ENCODE measurements at regions not wholly inside any gene's neighbourhood (a gene's known extent, or its start where the extent isn't known, plus 50 kb on each side); places are given as distances from the start of the nearest gene placed in this dataset.

DNA sequence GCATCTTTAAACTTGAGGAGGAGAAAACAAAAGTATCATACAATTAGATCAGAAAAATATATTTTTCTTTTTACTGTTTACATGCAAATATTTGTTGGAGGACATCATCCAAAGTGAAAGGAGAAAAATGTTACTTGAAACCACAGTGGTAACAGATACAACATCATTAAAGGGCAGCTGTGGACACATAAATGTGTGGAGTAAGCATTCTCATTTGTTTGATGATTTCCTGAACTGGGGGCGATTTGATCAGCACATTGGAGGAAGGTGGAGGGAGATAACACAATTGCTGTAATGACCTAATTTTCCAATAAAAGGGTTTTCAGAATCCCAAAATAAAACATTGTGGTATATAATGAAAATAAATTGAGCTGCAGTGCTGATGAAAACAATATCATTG lies 314.5 kb upstream of the HS3ST1 start:
- DNase-seq (ENCODE audit: insufficient read length, low spot score) (no peak), FAIRE-seq (no peak)

DNA sequence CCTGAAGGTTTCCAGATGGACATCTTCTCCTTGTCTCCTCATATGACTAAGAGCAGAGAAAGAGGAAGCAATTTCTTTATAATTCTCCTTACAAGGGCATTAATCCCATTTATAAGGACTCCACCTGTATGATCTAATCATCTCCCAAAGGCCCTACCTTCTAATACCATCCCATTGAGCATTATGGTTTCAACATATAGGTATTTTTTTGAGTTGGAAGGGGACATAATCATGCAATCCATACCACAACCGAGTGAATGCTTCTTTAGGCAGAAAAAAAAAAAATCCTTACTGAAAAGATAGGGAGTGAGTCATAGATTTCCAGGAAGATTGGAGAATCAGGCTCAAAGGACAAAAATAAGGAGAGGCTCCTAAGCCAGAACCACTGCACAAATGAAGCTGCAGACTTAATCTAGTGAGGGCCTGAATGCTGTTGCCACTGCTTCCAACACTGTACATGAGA lies 312.5 kb upstream of the HS3ST1 start:
- no peak for DNase-seq (ENCODE audit: insufficient read length, low spot score)
- FAIRE-seq = no peak
- TF ChIP-seq, protein P1, sequence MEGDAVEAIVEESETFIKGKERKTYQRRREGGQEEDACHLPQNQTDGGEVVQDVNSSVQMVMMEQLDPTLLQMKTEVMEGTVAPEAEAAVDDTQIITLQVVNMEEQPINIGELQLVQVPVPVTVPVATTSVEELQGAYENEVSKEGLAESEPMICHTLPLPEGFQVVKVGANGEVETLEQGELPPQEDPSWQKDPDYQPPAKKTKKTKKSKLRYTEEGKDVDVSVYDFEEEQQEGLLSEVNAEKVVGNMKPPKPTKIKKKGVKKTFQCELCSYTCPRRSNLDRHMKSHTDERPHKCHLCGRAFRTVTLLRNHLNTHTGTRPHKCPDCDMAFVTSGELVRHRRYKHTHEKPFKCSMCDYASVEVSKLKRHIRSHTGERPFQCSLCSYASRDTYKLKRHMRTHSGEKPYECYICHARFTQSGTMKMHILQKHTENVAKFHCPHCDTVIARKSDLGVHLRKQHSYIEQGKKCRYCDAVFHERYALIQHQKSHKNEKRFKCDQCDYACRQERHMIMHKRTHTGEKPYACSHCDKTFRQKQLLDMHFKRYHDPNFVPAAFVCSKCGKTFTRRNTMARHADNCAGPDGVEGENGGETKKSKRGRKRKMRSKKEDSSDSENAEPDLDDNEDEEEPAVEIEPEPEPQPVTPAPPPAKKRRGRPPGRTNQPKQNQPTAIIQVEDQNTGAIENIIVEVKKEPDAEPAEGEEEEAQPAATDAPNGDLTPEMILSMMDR (IDR thresholded peaks at IDR 0.05; ENCODE audit: insufficient read depth, missing control alignments) = no peak

More for the DNA sequence above, 314.5 kb upstream of the HS3ST1 start:
- TF ChIP-seq, protein P1 (IDR thresholded peaks at IDR 0.05; ENCODE audit: insufficient read depth, missing control alignments) = no peak

DNA sequence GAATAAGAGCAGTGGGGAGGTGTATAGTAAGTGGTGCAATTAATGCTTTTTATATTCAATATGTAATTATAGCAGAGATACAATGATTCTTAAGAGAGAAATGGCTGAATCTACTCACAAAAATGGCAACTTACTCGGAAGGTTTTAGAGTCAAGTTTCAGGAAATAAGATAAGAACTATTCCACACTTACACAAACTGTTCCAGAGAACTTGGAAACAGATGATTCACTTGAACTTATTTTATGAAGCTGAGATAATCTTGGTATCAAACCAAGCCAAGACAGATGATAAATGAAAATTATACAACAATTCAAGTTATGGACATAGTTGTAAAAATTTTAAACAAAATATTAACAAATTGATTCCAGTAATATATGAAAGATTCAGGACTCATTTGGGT lies 311.3 kb upstream of the HS3ST1 start:
- no peak for FAIRE-seq
- TF ChIP-seq, protein P1 (IDR thresholded peaks at IDR 0.05; ENCODE audit: insufficient read depth, missing control alignments) = no peak
- DNase-seq (ENCODE audit: insufficient read length, low spot score) = no peak

DNA sequence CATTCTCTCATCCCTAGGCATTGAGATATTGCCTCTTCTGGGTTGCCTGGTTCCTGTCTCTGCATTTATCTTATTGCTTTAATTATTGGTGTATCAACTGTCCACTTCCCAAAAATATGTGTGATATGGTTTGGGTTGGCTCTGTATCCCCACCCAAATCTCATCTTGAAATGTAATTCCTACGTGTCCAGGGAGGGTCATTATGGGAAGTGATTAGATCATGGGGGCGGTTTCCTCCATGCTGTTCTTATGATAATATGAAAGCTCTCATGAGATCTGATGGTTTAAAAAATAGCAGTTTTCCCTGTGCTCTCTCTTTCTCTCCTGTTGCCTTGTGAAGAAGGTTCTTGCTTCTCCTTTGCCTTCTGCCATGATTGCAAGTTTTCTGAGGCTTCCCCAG lies 308.3 kb upstream of the HS3ST1 start:
- TF ChIP-seq, protein P1 (IDR thresholded peaks at IDR 0.05; ENCODE audit: insufficient read depth, missing control alignments) = no peak
- FAIRE-seq = no peak
- DNase-seq (ENCODE audit: insufficient read length, low spot score) = no peak

DNA sequence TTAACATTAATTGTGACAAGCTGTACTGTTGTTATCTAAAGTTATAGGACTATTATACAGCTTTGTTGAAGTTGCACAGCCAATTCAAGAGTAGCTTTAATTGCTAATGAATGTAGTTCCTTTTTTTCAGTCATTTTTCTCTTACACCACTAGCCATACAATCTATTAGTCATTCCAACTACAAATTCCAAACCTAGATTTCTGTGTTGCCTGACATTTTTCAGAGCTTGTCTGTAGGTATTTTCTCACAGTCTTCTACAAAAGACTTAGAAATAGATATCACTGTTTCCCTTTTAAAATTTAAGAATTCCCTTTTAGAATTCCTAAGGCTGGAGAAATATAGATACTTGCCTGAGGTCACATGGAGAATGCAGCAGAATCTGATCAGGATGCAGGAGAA lies 307.0 kb upstream of the HS3ST1 start:
- TF ChIP-seq, protein P1 (IDR thresholded peaks at IDR 0.05; ENCODE audit: insufficient read depth, missing control alignments) = no peak
- FAIRE-seq (no peak), DNase-seq (ENCODE audit: insufficient read length, low spot score) (no peak)

DNA sequence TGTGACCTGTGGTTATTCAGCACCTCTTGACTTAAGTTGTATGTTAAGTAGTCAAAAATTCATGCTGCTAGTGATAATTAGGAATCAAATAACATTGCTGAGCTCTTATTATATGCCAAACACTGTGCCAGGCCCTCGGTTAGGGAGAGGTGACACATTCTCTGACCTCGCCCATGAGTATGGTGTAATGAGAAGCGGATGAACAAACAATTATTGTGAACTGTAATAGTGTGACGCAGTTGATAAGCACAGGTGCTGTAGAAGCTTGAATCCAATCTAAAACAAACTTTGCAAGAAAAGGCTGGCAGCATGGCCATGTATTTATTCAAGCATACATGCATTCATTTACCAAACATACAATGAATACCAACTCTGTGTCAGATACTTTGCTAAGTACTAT lies 303.5 kb upstream of the HS3ST1 start:
- FAIRE-seq (no peak), DNase-seq (ENCODE audit: insufficient read length, low spot score) (no peak)
- TF ChIP-seq, protein P1 (IDR thresholded peaks at IDR 0.05; ENCODE audit: insufficient read depth, missing control alignments) = no peak

DNA sequence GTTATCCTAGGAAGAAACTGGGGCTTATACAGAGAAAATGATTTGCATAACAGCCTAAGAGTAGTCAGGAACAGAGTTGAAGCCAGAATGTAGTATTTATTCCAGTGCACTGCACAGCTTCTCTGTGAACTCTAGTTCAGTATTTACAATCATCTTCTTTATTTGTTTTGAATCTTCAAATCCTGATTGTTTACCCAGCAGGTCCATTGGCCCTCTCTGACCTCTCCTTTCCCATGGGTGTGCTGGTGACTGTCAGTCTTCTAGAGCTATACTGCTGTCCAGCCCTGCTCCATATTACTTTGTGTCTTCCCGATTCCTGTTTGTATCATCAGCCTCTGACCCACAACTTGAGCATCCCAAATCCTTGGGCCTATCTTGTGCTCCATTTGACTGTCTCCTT lies 301.9 kb upstream of the HS3ST1 start:
- TF ChIP-seq, protein P1 (IDR thresholded peaks at IDR 0.05; ENCODE audit: insufficient read depth, missing control alignments) = no peak
- FAIRE-seq (no peak), DNase-seq (ENCODE audit: insufficient read length, low spot score) (no peak)

Data from D721Med (cell line).